Transverse colon (tissue), 3 donors: ENCODE measurements at regions not wholly inside any gene's neighbourhood (a gene's known extent, or its start where the extent isn't known, plus 50 kb on each side); places are given as distances from the start of the nearest gene placed in this dataset.

Experiments used
- EP300 ChIP-seq: sonication (generic); formaldehyde crosslinking; IDR thresholded peaks from one replicate; pipeline ENCODE4 v1.6.1; 2017; ENCODE audit warnings: antibody characterized with exemption, low read depth
- POLR2A ChIP-seq: fragments of 450-650 bp; IDR thresholded peaks from one replicate; pipeline ENCODE4 v1.6.1; 2016; ENCODE audit warnings: antibody characterized with exemption, mild to moderate bottlenecking, moderate library complexity
- TF ChIP-seq, protein P1 (sequence below), 5 experiments: fragments of 200-600 bp in 3 of 5; fragments of 450-650 bp in 2 of 5; sonication (generic) in 3 of 5; IDR thresholded peaks; 1 replicate in 2 of 5; 2 replicates in 3 of 5; pipeline ENCODE4 v1.5.1; 2016 to 2017; ENCODE audit warnings: antibody characterized with exemption in 5 of 5, inconsistent platforms in 3 of 5, mild to moderate bottlenecking in 2 of 5, moderate library complexity in 1 of 5

- TF ChIP-seq POLR2A = no peak
- TF ChIP-seq, protein P1, sequence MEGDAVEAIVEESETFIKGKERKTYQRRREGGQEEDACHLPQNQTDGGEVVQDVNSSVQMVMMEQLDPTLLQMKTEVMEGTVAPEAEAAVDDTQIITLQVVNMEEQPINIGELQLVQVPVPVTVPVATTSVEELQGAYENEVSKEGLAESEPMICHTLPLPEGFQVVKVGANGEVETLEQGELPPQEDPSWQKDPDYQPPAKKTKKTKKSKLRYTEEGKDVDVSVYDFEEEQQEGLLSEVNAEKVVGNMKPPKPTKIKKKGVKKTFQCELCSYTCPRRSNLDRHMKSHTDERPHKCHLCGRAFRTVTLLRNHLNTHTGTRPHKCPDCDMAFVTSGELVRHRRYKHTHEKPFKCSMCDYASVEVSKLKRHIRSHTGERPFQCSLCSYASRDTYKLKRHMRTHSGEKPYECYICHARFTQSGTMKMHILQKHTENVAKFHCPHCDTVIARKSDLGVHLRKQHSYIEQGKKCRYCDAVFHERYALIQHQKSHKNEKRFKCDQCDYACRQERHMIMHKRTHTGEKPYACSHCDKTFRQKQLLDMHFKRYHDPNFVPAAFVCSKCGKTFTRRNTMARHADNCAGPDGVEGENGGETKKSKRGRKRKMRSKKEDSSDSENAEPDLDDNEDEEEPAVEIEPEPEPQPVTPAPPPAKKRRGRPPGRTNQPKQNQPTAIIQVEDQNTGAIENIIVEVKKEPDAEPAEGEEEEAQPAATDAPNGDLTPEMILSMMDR (IDR thresholded peaks at IDR 0.05) = no peak
- no peak for TF ChIP-seq EP300
Measured at GRCh38 chr4:162640152-162640551, 476.4 kb upstream of the FSTL5 start.
